Upper lobe of left lung (tissue), 4 donors: ENCODE measurements at regions not wholly inside any gene's neighbourhood (a gene's known extent, or its start where the extent isn't known, plus 50 kb on each side); places are given as distances from the start of the nearest gene placed in this dataset.

Experiments used
- CTCF ChIP-seq, 6 experiments: fragments of 450-650 bp in 4 of 6; fragments of 200-600 bp in 2 of 6; sonication (generic) in 2 of 6; IDR thresholded peaks; one replicate each; pipeline ENCODE4 v1.5.1; 2016 to 2019; ENCODE audit warnings: antibody characterized with exemption in 6 of 6
- EP300 ChIP-seq, 4 donors: sonication (generic); formaldehyde crosslinking; IDR thresholded peaks; one replicate each; pipeline ENCODE4 v1.5.1; 2017; ENCODE audit warnings: antibody characterized with exemption in 4 of 4, control low read depth in 2 of 4

GRCh38 chr2:58667137-58667774 lies 426.1 kb upstream of the FANCL start:
- TF ChIP-seq CTCF (IDR thresholded peaks at IDR 0.05) (no peak), EP300 (IDR thresholded peaks at IDR 0.05) (no peak)
